Activated naive CD4-positive, alpha-beta T cell treated with anti-CD3 and anti-CD28 coated beads, Interleukin-2, amount 50 U/mL, for 24 hours (primary cell): ENCODE measurements at regions not wholly inside any gene's neighbourhood (a gene's known extent, or its start where the extent isn't known, plus 50 kb on each side); places are given as distances from the start of the nearest gene placed in this dataset.
"Not testable (repeated sequence)": the region's sequence is repeated elsewhere in the genome, so short reads cannot be mapped to it uniquely, and the experiment has no call there.

Experiments
- H3K27ac Mint-ChIP-seq: one replicate; pipeline ENCODE4 v1.8.0; 2021; ENCODE audit warnings: mild to moderate bottlenecking, mixed read lengths
- H3K27me3 Mint-ChIP-seq: one replicate; pipeline ENCODE4 v1.8.0; 2021; ENCODE audit warnings: mixed read lengths
- H3K36me3 Mint-ChIP-seq: one replicate; pipeline ENCODE4 v1.8.0; 2021; ENCODE audit warnings: mixed read lengths
- H3K4me1 Mint-ChIP-seq: one replicate; pipeline ENCODE4 v1.8.0; 2021; ENCODE audit warnings: mixed read lengths
- H3K4me3 Mint-ChIP-seq: one replicate; pipeline ENCODE4 v1.8.0; 2021; ENCODE audit warnings: mild to moderate bottlenecking, mixed read lengths
- H3K9me3 Mint-ChIP-seq: one replicate; pipeline ENCODE4 v1.8.0; 2021; ENCODE audit warnings: mixed read lengths

GRCh38 chr18:47389210-47389609 is 137.8 kb upstream of the SKOR2 start:
- Mint-ChIP-seq H3K9me3 (no peaks in the 10 kb centered on the region), H3K27ac (no peak overlapping the region)

DNA sequence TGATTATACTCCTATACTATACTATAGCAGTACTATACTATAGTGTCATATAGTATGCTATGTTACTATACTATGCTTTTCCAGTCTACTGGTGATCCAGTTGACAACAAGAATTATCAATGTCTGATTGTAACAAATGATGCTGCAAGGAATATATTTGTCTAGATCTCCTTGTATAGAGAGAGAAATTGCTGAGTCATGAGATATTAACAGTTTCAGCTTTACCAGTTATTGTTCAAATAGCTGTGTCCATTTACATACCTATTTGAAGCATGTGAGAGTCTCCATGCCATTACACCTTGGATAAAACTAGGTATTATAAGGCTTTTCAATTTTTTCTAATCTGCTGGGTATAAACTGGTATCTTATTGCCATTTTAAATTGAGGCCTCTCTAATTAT is 136.4 kb upstream of the SKOR2 start:
- H3K4me3 Mint-ChIP-seq, result no peak overlapping the region
- H3K27me3 Mint-ChIP-seq, result peaks cover 8% of the 10 kb centered on the region
- H3K36me3 Mint-ChIP-seq, result no peaks in the 10 kb centered on the region
- no peak overlapping the region for H3K27ac Mint-ChIP-seq
- H3K4me1 Mint-ChIP-seq, result no peaks in the 10 kb centered on the region
- no peaks in the 10 kb centered on the region for H3K9me3 Mint-ChIP-seq

More at GRCh38 chr18:47389210-47389609, 137.8 kb upstream of the SKOR2 start:
- Mint-ChIP-seq H3K27me3 (peaks cover 8% of the 10 kb centered on the region), H3K4me1 (no peaks in the 10 kb centered on the region), H3K36me3 (no peaks in the 10 kb centered on the region), H3K4me3 (no peak overlapping the region)

DNA sequence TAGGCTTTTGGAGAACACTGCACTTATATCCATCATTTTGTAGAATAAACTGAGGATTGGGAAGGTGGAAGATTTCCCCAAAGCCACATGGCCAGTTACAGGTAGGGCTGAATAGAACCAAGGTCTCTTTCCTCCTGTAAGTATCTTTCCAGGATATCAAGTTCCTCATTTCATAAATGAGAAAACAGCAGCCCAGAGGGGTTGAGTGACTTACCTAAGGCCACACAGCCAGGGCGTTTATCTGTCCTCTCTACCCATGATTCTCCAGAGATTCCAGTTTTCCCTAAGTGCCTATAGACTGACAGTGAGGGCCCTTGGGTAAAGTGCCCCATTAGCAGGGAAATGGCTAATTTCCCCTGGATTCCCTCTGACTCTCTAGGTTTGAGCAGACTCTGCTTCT is 132.3 kb upstream of the SKOR2 start:
- Mint-ChIP-seq H3K27ac (no peak overlapping the region), H3K27me3 (peaks cover 3% of the 10 kb centered on the region), H3K4me1 (no peaks in the 10 kb centered on the region), H3K36me3 (no peaks in the 10 kb centered on the region), H3K4me3 (no peak overlapping the region), H3K9me3 (no peaks in the 10 kb centered on the region)

DNA sequence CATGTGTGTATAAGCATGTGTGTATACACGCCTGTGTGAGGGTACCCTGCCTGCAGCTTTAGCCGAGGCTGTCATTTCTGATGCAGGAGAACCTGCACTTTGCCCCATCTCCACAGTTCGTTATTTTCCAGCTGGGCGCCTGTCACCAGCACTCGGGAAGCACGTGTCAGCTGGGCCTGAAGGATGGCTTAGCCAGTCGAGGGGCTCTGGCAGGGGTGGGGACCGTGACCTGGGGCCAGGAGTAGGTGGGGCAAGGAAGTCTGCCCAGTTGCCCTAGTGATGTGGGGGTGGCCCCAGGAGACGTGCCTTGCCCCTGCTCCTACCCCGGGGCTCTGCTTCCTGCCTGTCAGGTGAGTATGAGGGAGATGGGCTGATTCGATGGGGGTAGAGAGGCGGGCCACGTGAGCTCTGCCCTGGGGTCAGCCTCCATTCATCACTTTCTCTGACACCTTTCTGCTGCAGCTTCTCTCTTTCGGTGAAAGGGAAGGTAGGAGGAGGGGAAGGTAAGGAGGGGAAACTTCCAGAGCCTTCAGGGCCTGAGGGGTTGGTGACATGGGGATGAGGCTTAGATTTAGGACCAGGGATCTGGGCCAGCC is 130.6 kb upstream of the SKOR2 start:
- no peaks in the 10 kb centered on the region for H3K9me3 Mint-ChIP-seq
- no peak overlapping the region for H3K27ac Mint-ChIP-seq
- no peaks in the 10 kb centered on the region for H3K36me3 Mint-ChIP-seq
- H3K4me3 Mint-ChIP-seq, result no peak overlapping the region
- no peaks in the 10 kb centered on the region for H3K4me1 Mint-ChIP-seq
- peaks cover 3% of the 10 kb centered on the region for H3K27me3 Mint-ChIP-seq

DNA sequence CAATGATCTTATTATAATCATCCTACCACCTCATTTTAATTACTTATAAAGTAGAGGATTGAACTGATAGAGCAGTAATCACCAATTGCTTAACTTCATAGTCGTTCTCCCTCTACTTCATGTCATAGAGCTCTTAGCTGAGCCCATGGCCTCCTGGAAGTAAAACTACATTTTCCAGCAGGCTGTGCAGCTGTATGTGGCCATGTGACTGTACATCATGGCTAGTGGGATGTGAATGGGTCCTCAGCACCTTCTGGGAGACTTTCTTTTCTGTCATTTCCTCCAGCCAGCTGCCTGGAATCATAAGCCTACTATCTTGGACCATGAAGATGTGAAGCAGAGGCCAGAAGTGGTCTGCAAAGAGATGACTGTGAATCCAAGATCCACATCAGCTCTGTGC is 128.7 kb upstream of the SKOR2 start:
- no peaks in the 10 kb centered on the region for H3K27me3 Mint-ChIP-seq
- H3K9me3 Mint-ChIP-seq, result no peaks in the 10 kb centered on the region
- no peaks in the 10 kb centered on the region for H3K36me3 Mint-ChIP-seq
- no peak overlapping the region for H3K27ac Mint-ChIP-seq
- H3K4me3 Mint-ChIP-seq, result no peak overlapping the region
- no peaks in the 10 kb centered on the region for H3K4me1 Mint-ChIP-seq

GRCh38 chr18:47373465-47373864 is 122.0 kb upstream of the SKOR2 start:
- H3K27ac Mint-ChIP-seq, result no peak overlapping the region

GRCh38 chr18:47370052-47370451 is 118.6 kb upstream of the SKOR2 start:
- Mint-ChIP-seq H3K27ac (no peak overlapping the region), H3K27me3 (peaks cover 6% of the 10 kb centered on the region), H3K4me3 (no peak overlapping the region), H3K4me1 (no peaks in the 10 kb centered on the region), H3K9me3 (peaks cover 20% of the 10 kb centered on the region), H3K36me3 (peaks cover 2% of the 10 kb centered on the region)

More at GRCh38 chr18:47373465-47373864, 122.0 kb upstream of the SKOR2 start:
- no peaks in the 10 kb centered on the region for H3K36me3 Mint-ChIP-seq
- H3K4me1 Mint-ChIP-seq, result no peaks in the 10 kb centered on the region
- no peak overlapping the region for H3K4me3 Mint-ChIP-seq
- H3K9me3 Mint-ChIP-seq, result peaks cover 2% of the 10 kb centered on the region
- peaks cover 6% of the 10 kb centered on the region for H3K27me3 Mint-ChIP-seq

DNA sequence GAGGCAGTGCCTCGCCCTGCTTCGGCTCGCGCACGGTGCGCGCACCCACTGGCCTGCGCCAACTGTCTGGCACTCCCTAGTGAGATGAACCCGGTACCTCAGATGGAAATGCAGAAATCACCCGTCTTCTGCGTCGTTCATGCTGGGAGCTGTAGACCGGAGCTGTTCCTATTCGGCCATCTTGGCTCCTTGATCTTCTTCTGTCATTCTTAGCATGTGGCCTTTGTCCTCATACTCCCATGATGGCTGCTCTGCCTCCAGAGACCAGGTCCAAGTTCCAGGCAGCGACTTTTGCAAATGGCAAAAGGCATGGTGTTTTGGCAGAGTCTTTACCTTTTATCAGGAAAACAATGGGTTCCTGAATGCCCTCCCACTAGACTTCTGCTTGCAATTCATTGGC is 102.6 kb upstream of the SKOR2 start:
- H3K4me3 Mint-ChIP-seq, H3K9me3 Mint-ChIP-seq, H3K27ac Mint-ChIP-seq: not testable (repeated sequence)

GRCh38 chr18:47346016-47346415 is 94.6 kb upstream of the SKOR2 start:
- Mint-ChIP-seq H3K9me3 (no peaks in the 10 kb centered on the region), H3K4me3 (no peak overlapping the region), H3K4me1 (no peaks in the 10 kb centered on the region), H3K36me3 (no peaks in the 10 kb centered on the region), H3K27ac (no peak overlapping the region), H3K27me3 (peaks cover 3% of the 10 kb centered on the region)

More for the DNA sequence above, 102.6 kb upstream of the SKOR2 start:
- not testable (repeated sequence) for H3K4me1 Mint-ChIP-seq, H3K36me3 Mint-ChIP-seq, H3K27me3 Mint-ChIP-seq

DNA sequence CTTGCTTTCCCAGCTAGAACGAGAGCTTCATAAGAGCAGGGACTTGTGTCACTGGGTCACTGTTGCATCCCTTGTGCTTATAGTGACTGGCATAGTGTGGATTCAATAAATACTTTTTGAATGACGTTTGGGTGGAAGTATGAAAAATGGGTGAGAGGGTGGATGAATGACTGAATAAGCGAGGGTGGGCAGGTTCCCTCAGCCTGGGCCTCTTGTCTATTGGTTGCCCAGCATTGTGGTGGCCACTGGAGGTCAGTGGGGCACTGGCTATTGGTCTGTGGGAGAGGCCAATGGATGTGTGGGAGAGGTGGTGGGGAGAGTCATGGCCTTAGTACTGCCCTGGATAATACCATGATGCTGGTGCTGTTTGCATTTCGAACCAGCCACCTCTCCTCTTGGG is 93.8 kb upstream of the SKOR2 start:
- H3K36me3 Mint-ChIP-seq, result no peaks in the 10 kb centered on the region
- H3K9me3 Mint-ChIP-seq, result no peaks in the 10 kb centered on the region
- H3K4me3 Mint-ChIP-seq, result no peak overlapping the region
- H3K4me1 Mint-ChIP-seq, result no peaks in the 10 kb centered on the region
- no peak overlapping the region for H3K27ac Mint-ChIP-seq
- peaks cover 3% of the 10 kb centered on the region for H3K27me3 Mint-ChIP-seq

DNA sequence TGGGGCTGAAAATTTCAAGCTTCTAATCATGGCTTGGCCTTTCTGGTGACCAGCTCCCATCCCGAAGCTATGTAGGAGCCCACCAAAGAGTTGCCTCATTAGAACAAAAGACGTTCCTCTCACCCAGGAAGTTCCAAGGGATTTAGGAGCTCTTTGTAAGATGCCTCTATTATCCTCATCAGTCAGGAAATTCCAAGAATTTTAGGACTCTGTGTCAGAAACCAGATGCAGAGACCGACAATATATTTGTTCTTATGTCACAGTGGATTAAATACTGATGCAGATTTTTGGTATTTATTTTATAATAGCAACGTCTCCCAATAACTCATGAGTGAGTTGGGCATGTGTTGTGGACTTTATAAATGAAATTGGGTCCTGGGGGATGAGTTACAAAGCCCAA is 91.8 kb upstream of the SKOR2 start:
- H3K4me1 Mint-ChIP-seq, result no peaks in the 10 kb centered on the region
- H3K36me3 Mint-ChIP-seq, result no peaks in the 10 kb centered on the region
- H3K9me3 Mint-ChIP-seq, result no peaks in the 10 kb centered on the region
- H3K4me3 Mint-ChIP-seq, result no peak overlapping the region
- H3K27me3 Mint-ChIP-seq, result peaks cover 3% of the 10 kb centered on the region
- no peak overlapping the region for H3K27ac Mint-ChIP-seq

GRCh38 chr18:47342566-47342965 is 91.1 kb upstream of the SKOR2 start:
- Mint-ChIP-seq H3K4me1 (no peaks in the 10 kb centered on the region), H3K4me3 (no peak overlapping the region), H3K27ac (no peak overlapping the region), H3K36me3 (no peaks in the 10 kb centered on the region), H3K27me3 (peaks cover 3% of the 10 kb centered on the region), H3K9me3 (no peaks in the 10 kb centered on the region)

GRCh38 chr18:47341678-47342077 is 90.2 kb upstream of the SKOR2 start:
- Mint-ChIP-seq H3K9me3 (no peaks in the 10 kb centered on the region), H3K4me3 (no peak overlapping the region), H3K4me1 (no peaks in the 10 kb centered on the region), H3K27ac (no peak overlapping the region), H3K36me3 (no peaks in the 10 kb centered on the region), H3K27me3 (peaks cover 3% of the 10 kb centered on the region)

- no peaks in the 10 kb centered on the region for H3K4me1 Mint-ChIP-seq
- H3K27ac Mint-ChIP-seq, result no peak overlapping the region
- H3K4me3 Mint-ChIP-seq, result no peak overlapping the region
- peaks cover 8% of the 10 kb centered on the region for H3K27me3 Mint-ChIP-seq
- H3K9me3 Mint-ChIP-seq, result peaks cover 4% of the 10 kb centered on the region
- H3K36me3 Mint-ChIP-seq, result no peaks in the 10 kb centered on the region
Observed at GRCh38 chr18:47334966-47335365, 83.5 kb upstream of the SKOR2 start.

- Mint-ChIP-seq H3K27ac (no peak overlapping the region), H3K36me3 (no peaks in the 10 kb centered on the region), H3K27me3 (peaks cover 10% of the 10 kb centered on the region), H3K9me3 (peaks cover 4% of the 10 kb centered on the region), H3K4me1 (no peaks in the 10 kb centered on the region), H3K4me3 (no peak overlapping the region)
Observed at GRCh38 chr18:47333926-47334635, 82.6 kb upstream of the SKOR2 start.

- H3K36me3 Mint-ChIP-seq, result no peaks in the 10 kb centered on the region
- H3K27me3 Mint-ChIP-seq, result peaks cover 10% of the 10 kb centered on the region
- H3K4me3 Mint-ChIP-seq, result no peak overlapping the region
- H3K27ac Mint-ChIP-seq, result no peak overlapping the region
- peaks cover 4% of the 10 kb centered on the region for H3K9me3 Mint-ChIP-seq
- no peaks in the 10 kb centered on the region for H3K4me1 Mint-ChIP-seq
Observed at GRCh38 chr18:47331641-47332040, 80.2 kb upstream of the SKOR2 start.

GRCh38 chr18:47331026-47331425 is 79.6 kb upstream of the SKOR2 start:
- Mint-ChIP-seq H3K27me3 (peaks cover 10% of the 10 kb centered on the region), H3K36me3 (no peaks in the 10 kb centered on the region), H3K4me1 (no peaks in the 10 kb centered on the region), H3K27ac (no peak overlapping the region), H3K9me3 (peaks cover 4% of the 10 kb centered on the region), H3K4me3 (no peak overlapping the region)
